Adrenal gland (tissue), 9 donors: ENCODE measurements at regions not wholly inside any gene's neighbourhood (a gene's known extent, or its start where the extent isn't known, plus 50 kb on each side); places are given as distances from the start of the nearest gene placed in this dataset.

Experiments
- DNase-seq, 7 donors: peaks; one replicate each; pipeline ENCODE4 v3.0.0-alpha.2; 2019 to 2020
- H3K27ac ChIP-seq, 5 donors: fragments of 200-600 bp; sonication (generic) in 4 of 5; 1 replicate in 3 of 5; 2 replicates in 2 of 5; pipeline versions ENCODE4 v1.5.1 to v1.8.0; 2016 to 2020; ENCODE audit warnings: mild to moderate bottlenecking in 1 of 5
- H3K27me3 ChIP-seq: fragments of 200-600 bp; 2 replicates; pipeline ENCODE4 v1.8.0; 2021
- H3K36me3 ChIP-seq, 2 donors: fragments of 200-600 bp; replicated peaks in 1 of 2; 1 replicate in 1 of 2; 2 replicates in 1 of 2; pipeline versions ENCODE4 v1.5.1 to v1.8.0; 2018 to 2022
- H3K4me1 ChIP-seq, 2 donors: fragments of 200-600 bp; replicated peaks in 1 of 2; 1 replicate in 1 of 2; 2 replicates in 1 of 2; pipeline versions ENCODE4 v1.5.1 to v1.8.0; 2018 to 2021
- H3K4me3 ChIP-seq, 4 donors: fragments of 200-600 bp; sonication (generic) in 3 of 4; one replicate each; pipeline ENCODE4 v1.5.1; 2016 to 2018
- H3K9me3 ChIP-seq, 3 donors: fragments of 200-600 bp; sonication (generic) in 1 of 3; replicated peaks in 1 of 3; 1 replicate in 2 of 3; 2 replicates in 1 of 3; pipeline versions ENCODE4 v1.5.1 to v1.8.0; 2016 to 2021
- POLR2A ChIP-seq, 2 donors: fragments of 450-650 bp; IDR thresholded peaks; one replicate each; pipeline ENCODE4 v1.6.1; 2017; ENCODE audit warnings: antibody characterized with exemption in 2 of 2, mild to moderate bottlenecking in 2 of 2, moderate library complexity in 1 of 2
- WGBS, 4 donors: extraction: QIAGEN DNeasy Blood & Tissue Kit in 2 of 4; methylation state at CpG; one replicate each; pipeline versions ENCODE4 v1.1.5 to v1.1.7; 2013 to 2017; 5-methylcytosine and 5-hydroxymethylcytosine counted together
- intact Hi-C, 2 donors: fragments of 100-400 bp; cut with DNase I; formaldehyde crosslinking; loops; one replicate each; pipeline versions ENCODE4 v1.14.1 to v1.15.0; 2022 to 2023
- TF ChIP-seq, protein P1 (sequence below), 6 experiments: fragments of 450-650 bp in 4 of 6; fragments of 200-600 bp in 2 of 6; sonication (generic) in 1 of 6; IDR thresholded peaks; 1 replicate in 5 of 6; 2 replicates in 1 of 6; pipeline versions ENCODE4 v1.5.1 to v1.8.0; 2016 to 2021; ENCODE audit warnings: antibody characterized with exemption in 6 of 6, mild to moderate bottlenecking in 2 of 6, moderate library complexity in 1 of 6
- donor health status: healthy with polysubstance abuse.
- donor health status: Bipolar disorder and iron deficiency.
- donor health status: DM: yes; HTN: yes; CAD: no.
- donor health status: DM: no; HTN: no; CAD: no.
- donor health status: DM: no; HTN: no; CAD: no.

DNA sequence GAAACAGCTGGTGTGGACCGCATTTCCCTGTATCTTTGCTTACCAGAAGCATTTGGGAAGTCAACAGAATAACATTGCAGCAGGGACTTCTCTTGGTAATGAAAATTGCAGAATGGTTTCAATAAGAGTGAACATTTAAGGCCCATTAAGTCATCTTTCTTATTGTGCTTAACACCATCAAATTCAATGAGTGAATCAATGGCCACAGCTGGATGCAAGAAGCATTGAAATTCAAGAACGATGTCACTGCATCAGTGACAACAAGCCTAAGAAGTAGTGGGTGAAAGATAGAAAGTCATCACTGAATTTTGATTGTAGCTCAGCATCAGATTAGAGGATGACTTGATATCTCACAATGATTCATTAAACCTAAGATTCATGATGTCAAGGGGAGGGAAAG, 93.9 kb upstream of the GPM6A start:
- Histone ChIP-seq H3K4me1 (no peaks in the 10 kb centered on the region), H3K27ac (no peak overlapping the region), H3K9me3 (no peaks in the 10 kb centered on the region), H3K4me3 (no peak overlapping the region), H3K27me3 (no peaks in the 10 kb centered on the region), H3K36me3 (no peaks in the 10 kb centered on the region)
- intact Hi-C loops: no loop called here
- DNase-seq: no peak
- WGBS, 4 donors: 63 to 75% (median 72%) methylated on average over 2 of the region's 2 CpGs
- no peak for TF ChIP-seq POLR2A (IDR thresholded peaks at IDR 0.05)
- TF ChIP-seq, protein P1, sequence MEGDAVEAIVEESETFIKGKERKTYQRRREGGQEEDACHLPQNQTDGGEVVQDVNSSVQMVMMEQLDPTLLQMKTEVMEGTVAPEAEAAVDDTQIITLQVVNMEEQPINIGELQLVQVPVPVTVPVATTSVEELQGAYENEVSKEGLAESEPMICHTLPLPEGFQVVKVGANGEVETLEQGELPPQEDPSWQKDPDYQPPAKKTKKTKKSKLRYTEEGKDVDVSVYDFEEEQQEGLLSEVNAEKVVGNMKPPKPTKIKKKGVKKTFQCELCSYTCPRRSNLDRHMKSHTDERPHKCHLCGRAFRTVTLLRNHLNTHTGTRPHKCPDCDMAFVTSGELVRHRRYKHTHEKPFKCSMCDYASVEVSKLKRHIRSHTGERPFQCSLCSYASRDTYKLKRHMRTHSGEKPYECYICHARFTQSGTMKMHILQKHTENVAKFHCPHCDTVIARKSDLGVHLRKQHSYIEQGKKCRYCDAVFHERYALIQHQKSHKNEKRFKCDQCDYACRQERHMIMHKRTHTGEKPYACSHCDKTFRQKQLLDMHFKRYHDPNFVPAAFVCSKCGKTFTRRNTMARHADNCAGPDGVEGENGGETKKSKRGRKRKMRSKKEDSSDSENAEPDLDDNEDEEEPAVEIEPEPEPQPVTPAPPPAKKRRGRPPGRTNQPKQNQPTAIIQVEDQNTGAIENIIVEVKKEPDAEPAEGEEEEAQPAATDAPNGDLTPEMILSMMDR (IDR thresholded peaks at IDR 0.05): no peak

DNA sequence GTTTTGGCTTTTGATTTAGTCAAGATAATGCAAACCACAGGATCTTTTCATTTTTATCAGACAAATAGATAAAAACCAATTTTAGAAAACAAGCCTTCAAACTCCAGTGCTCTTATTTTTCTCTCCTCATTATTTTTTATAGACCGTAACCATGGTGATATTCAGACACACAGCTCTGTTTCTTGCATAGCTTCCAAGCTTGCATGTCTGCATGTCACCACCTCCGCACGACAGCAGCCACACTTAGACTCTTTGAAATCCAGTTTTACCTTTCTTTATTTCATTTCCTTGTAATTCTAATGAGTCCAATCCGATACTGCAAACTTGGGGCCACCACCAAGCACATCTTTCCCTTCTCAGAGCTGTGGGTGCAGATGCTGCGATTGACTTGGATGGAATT, 94.3 kb upstream of the GPM6A start:
- Histone ChIP-seq H3K27me3 (no peaks in the 10 kb centered on the region), H3K36me3 (no peaks in the 10 kb centered on the region), H3K9me3 (no peaks in the 10 kb centered on the region), H3K4me3 (no peak overlapping the region), H3K27ac (no peak overlapping the region), H3K4me1 (no peaks in the 10 kb centered on the region)
- 75 to 79% (median 77%) methylated on average over 5 of the region's 5 CpGs for WGBS, 4 donors
- intact Hi-C loops: no loop called here
- TF ChIP-seq, protein P1 (IDR thresholded peaks at IDR 0.05): no peak
- TF ChIP-seq POLR2A (IDR thresholded peaks at IDR 0.05): no peak
- DNase-seq: no peak

DNA sequence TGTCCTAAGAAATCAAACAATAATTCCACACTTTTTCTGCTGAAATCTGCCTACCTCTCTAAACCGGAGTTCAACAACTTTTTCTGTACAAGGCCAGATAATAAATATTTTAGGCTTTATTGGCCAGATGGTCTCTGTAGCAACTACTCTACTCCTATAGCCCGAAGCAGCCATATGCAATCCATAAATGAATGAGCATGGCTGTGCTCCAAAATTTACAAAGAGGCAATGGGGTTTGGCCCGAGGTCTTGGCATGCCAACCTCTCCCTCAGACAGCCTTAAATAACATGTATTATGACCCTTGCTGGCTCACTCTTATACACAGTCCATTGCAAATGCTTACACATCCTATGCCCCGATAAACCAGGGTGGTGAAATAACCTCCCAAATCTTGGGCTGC, 98.6 kb upstream of the GPM6A start:
- no peak for DNase-seq
- TF ChIP-seq POLR2A (IDR thresholded peaks at IDR 0.05): no peak
- TF ChIP-seq, protein P1 (IDR thresholded peaks at IDR 0.05): no peak
- H3K9me3 ChIP-seq: no peaks in the 10 kb centered on the region
- H3K36me3 ChIP-seq: no peaks in the 10 kb centered on the region
- H3K27me3 ChIP-seq: no peaks in the 10 kb centered on the region
- intact Hi-C loops: no loop called here
- no peak overlapping the region for H3K27ac ChIP-seq
- no peaks in the 10 kb centered on the region for H3K4me1 ChIP-seq
- 77 to 83% (median 79%) methylated on average over 4 of the region's 4 CpGs for WGBS, 4 donors
- H3K4me3 ChIP-seq: no peak overlapping the region

DNA sequence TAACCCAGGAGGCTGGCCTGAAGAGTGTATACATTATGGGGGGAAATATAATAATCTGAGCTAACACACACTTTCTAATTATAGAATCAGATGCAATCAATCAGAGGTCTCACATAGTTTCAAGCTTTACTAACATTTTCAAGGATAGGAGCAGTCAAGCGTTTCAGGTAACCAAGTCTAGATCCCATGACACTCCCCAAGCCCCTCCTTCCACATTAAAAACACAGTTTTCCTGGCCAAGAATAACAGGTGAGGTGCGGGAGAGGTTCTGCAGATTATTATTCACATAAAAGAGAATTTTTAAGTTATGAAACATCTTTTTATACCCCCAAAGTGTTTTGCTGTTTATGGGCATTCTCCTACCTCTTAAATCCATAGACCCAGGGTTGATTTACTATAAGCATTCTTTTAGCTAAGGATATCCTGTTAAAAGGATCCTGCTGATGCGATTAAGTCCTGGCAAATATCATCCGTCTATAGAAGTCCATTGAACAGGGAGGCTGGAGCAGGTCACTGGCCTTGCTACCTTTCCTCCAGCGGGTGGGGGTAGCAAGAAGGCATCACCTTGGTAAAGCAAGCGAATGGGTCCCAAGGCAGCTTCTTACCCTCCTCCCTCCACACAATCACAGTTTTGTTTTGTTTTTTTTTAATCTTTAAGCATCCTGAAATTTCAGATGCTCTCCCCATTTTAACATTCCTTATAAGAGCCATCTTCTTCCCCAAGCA, 104.7 kb upstream of the GPM6A start:
- 59 to 68% (median 63%) methylated on average over 6 of the region's 6 CpGs for WGBS, 4 donors
- no peaks in the 10 kb centered on the region for H3K9me3 ChIP-seq
- H3K27me3 ChIP-seq: no peaks in the 10 kb centered on the region
- TF ChIP-seq, protein P1 (IDR thresholded peaks at IDR 0.05): no peak
- TF ChIP-seq POLR2A (IDR thresholded peaks at IDR 0.05): no peak
- no peaks in the 10 kb centered on the region for H3K4me1 ChIP-seq
- DNase-seq: no peak
- intact Hi-C loops: no loop called here
- H3K27ac ChIP-seq: no peak overlapping the region
- no peaks in the 10 kb centered on the region for H3K36me3 ChIP-seq
- no peak overlapping the region for H3K4me3 ChIP-seq
